GM20000 (cell line): ENCODE measurements at regions not wholly inside any gene's neighbourhood (a gene's known extent, or its start where the extent isn't known, plus 50 kb on each side); places are given as distances from the start of the nearest gene placed in this dataset.

Experiments used
- DNase-seq: peaks from one replicate; pipeline ENCODE4 v3.0.0; 2012; ENCODE audit warnings: low spot score
- CTCF ChIP-seq: IDR thresholded peaks from 2 replicates; pipeline ENCODE4 v1.5.1; 2012; ENCODE audit warnings: mild to moderate bottlenecking, control low read depth; ENCODE audit errors: extremely low read depth, missing control alignments

DNA sequence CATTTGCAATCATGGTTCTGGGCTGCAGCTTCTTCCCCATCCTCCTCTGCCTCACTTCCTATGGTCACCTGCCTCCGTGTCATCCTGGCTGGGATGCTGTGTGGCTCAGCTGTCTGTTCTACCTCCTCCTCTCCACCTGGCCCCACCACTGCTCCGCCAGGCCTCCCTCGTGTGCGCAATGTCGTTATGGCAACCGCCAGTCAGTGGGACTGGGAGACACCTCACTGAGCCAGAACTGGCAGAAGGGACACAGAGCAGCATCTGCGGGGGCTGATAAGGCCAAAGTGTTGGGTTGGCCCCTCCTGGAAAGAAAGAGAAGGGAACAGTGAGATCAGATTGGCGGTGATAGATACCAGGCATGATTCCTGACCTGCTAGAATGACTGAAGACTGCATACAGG is 527.5 kb downstream of the INHBA start:
- no peak for DNase-seq
- TF ChIP-seq CTCF, result no peak

GRCh38 chr7:41174521-41174920 is 528.4 kb downstream of the INHBA start:
- DNase-seq, result no peak
- TF ChIP-seq CTCF, result no peak

- no peak for TF ChIP-seq CTCF
- no peak for DNase-seq
Observed at GRCh38 chr7:41170466-41170865, 532.4 kb downstream of the INHBA start.

DNA sequence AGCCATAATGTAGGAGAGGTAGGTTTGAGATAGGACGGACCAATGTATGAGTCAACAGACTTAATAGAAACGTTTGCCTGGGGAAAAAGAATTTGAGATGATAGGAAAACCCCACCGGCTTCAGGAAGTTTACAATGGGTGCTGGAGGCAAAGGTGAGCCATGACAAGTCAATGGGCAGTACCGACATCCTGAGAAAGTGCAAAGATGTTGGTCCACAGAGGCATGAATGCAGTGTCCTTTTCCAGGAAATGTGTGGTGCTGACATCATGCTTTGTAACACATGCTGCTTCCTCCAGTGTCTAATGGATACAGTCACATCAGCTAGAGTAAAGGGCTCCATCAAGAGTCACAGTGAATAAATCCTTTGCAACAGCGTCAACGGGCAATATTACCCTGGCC is 533.6 kb downstream of the INHBA start:
- TF ChIP-seq CTCF, result no peak
- no peak for DNase-seq

GRCh38 chr7:41167836-41168235 is 535.1 kb downstream of the INHBA start:
- no peak for TF ChIP-seq CTCF
- DNase-seq, result no peak

- TF ChIP-seq CTCF, result no peak
- DNase-seq, result no peak
Observed at GRCh38 chr7:41164440-41164839, 538.5 kb downstream of the INHBA start.

GRCh38 chr7:41163991-41164390 is 538.9 kb downstream of the INHBA start:
- no peak for DNase-seq
- no peak for TF ChIP-seq CTCF
